AG04449 (cell line): ENCODE measurements at regions not wholly inside any gene's neighbourhood (a gene's known extent, or its start where the extent isn't known, plus 50 kb on each side); places are given as distances from the start of the nearest gene placed in this dataset.

Experiments
- CTCF ChIA-PET: fragments of 350-600 bp; formaldehyde crosslinking; extraction: SDS; loops from one replicate; lab custom pipeline; 2021; ENCODE audit warnings: antibody characterized with exemption; lab: Yijun Ruan, JAX
- POLR2A ChIA-PET: fragments of 400-600, 350-600 bp; formaldehyde crosslinking; extraction: SDS; loops from one replicate; lab custom pipeline; 2020; ENCODE audit warnings: antibody characterized with exemption, inconsistent platforms; lab: Yijun Ruan, JAX
- DNase-seq: peaks from one replicate; pipeline ENCODE4 v3.0.0-alpha.2; 2010; ENCODE audit warnings: low read depth, low spot score
- H3K4me3 ChIP-seq: 2 replicates; pipeline ENCODE4 v1.5.1; 2011; ENCODE audit warnings: low read depth, mild to moderate bottlenecking, control low read depth, low read length
- TF ChIP-seq, protein P1 (sequence below): IDR thresholded peaks from one replicate; pipeline ENCODE4 v1.5.1; 2011; ENCODE audit warnings: mild to moderate bottlenecking, moderate library complexity, low read length, control low read depth, inconsistent platforms; ENCODE audit not compliant: insufficient read depth; ENCODE audit errors: missing control alignments

DNA sequence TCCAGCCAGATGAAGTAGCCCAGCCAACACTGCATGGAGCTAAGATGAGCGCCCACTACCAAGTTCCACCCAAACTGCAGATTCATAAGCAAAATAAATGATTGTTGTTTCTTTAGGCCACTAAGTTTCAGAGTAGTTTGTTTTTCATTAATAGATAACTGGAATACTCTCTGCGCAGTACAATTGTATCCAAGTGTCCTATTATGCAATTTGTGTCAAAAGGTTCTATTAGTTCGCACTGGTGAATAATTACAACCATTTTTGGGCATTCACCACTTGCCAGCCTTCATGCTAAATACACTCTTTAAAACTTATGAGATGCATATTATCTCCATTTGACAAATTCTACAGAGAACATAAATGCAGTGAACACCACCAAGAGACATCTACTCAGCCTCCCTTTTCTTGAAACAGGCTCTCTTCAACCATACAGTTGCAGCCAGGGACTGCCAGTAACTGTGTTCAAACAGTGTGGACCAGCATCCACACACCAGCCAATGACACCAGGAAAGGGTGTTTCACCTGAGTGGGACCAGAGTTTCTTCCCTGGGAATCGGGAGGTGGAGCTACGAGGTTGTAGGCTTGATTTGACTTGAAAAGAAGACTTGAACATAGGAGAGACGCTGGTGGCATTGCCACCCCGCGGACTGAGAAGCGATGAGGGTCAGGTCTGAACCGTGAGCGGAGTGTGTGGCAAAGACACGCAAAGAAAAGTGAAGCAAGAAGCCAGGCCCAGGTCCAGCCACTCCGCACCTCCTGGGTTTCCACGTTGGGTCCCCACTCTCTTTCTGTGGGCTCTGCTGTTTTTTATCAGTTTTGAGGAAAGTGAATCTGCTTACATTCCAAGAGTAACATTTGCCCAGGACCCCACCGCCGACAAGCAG, 53.0 kb upstream of the FZD10 start:
- DNase-seq = no peak
- ChIA-PET POLR2A (no interaction called here), CTCF (no interaction called here)
- TF ChIP-seq, protein P1, sequence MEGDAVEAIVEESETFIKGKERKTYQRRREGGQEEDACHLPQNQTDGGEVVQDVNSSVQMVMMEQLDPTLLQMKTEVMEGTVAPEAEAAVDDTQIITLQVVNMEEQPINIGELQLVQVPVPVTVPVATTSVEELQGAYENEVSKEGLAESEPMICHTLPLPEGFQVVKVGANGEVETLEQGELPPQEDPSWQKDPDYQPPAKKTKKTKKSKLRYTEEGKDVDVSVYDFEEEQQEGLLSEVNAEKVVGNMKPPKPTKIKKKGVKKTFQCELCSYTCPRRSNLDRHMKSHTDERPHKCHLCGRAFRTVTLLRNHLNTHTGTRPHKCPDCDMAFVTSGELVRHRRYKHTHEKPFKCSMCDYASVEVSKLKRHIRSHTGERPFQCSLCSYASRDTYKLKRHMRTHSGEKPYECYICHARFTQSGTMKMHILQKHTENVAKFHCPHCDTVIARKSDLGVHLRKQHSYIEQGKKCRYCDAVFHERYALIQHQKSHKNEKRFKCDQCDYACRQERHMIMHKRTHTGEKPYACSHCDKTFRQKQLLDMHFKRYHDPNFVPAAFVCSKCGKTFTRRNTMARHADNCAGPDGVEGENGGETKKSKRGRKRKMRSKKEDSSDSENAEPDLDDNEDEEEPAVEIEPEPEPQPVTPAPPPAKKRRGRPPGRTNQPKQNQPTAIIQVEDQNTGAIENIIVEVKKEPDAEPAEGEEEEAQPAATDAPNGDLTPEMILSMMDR = no peak
- H3K4me3 ChIP-seq = no peak overlapping the region

DNA sequence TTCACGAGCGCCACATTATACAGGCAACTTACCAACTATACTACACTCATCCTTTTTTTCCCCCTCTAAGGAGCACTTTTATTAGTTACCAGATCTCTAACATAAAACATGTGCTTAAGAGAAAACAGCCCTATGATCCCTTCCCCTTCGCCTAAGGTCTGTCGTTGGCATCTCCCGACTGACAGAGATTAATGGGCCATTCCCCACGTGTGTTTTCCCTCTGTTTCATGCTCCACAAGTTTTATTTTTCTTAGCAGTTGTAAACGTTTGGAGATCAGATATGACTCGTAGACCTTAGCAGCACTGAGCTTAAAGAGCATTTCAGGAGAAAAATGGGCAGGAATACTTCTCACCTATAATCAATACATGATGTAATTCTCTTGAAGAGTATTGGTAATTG, 51.4 kb upstream of the FZD10 start:
- POLR2A ChIA-PET = no interaction called here
- CTCF ChIA-PET = no interaction called here
- TF ChIP-seq, protein P1 = no peak
- H3K4me3 ChIP-seq = no peak overlapping the region
- no peak for DNase-seq

DNA sequence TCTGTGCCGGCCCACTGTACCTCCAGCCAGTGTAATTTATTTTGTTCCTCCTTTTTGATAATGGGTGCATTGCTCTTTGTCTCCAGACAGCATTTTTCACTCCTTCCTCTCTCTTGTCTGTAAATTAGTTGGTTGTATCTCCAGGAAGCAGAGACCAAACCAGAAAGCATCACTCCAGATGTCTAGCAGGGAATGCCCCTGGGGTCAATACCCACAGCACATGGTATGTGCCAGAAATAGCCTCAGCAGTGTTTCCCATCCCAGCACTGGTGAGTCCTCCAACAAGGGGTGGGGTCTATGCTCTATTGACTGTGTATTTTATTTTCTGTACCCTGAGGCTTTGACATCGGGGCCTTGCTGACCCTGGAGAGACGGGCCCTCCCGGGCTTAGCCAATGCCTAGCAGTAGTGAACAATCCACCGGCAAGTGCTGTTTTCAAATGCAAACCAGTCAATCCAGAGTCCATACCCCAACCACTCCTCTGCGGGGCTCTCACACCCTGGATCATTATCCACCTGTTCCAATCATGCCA, 50.2 kb upstream of the FZD10 start:
- no peak for DNase-seq
- CTCF ChIA-PET = interaction anchor here (0.6 kb wide), 1 partner anchor 100 kb away, joined by 3 read pairs; no protein-coding TSS in a partner anchor
- TF ChIP-seq, protein P1 = no peak
- POLR2A ChIA-PET = no interaction called here
- H3K4me3 ChIP-seq = no peak overlapping the region
